Trophoblast cell (in vitro differentiated cells and primary cell): ENCODE measurements at regions not wholly inside any gene's neighbourhood (a gene's known extent, or its start where the extent isn't known, plus 50 kb on each side); places are given as distances from the start of the nearest gene placed in this dataset.

Source experiments
- DNase-seq, 2 donors: peaks; one replicate each; pipeline ENCODE4 v3.0.0-alpha.2; 2016
- H2AFZ ChIP-seq: 2 replicates; pipeline ENCODE4 v1.6.1; 2013; ENCODE audit warnings: low read length, moderate library complexity, mild to moderate bottlenecking; ENCODE audit not compliant: insufficient read depth, poor library complexity
- H2AK5ac ChIP-seq: 2 replicates; pipeline ENCODE4 v1.6.1; 2013; ENCODE audit warnings: mild to moderate bottlenecking, low read length
- H2BK120ac ChIP-seq: 2 replicates; pipeline ENCODE4 v1.6.1; 2013; ENCODE audit warnings: low read length, mild to moderate bottlenecking, moderate library complexity; ENCODE audit not compliant: insufficient read depth, poor library complexity
- H2BK12ac ChIP-seq: 2 replicates; pipeline ENCODE4 v1.6.1; 2013; ENCODE audit warnings: mild to moderate bottlenecking, low read length, moderate library complexity
- H2BK5ac ChIP-seq: 2 replicates; pipeline ENCODE4 v1.6.1; 2013; ENCODE audit warnings: low read length, low read depth, moderate library complexity, mild to moderate bottlenecking; ENCODE audit not compliant: poor library complexity
- H3K14ac ChIP-seq: 2 replicates; pipeline ENCODE4 v1.6.1; 2013; ENCODE audit warnings: mild to moderate bottlenecking, low read length
- H3K18ac ChIP-seq: 2 replicates; pipeline ENCODE4 v1.6.1; 2013; ENCODE audit warnings: mild to moderate bottlenecking, low read length
- H3K23ac ChIP-seq: 2 replicates; pipeline ENCODE4 v1.6.1; 2013; ENCODE audit warnings: low read length
- H3K27ac ChIP-seq: 2 replicates; pipeline ENCODE4 v1.5.1; 2013; ENCODE audit warnings: low read depth, mild to moderate bottlenecking, inconsistent platforms, low read length, moderate library complexity
- H3K27me3 ChIP-seq: 2 replicates; pipeline ENCODE4 v1.6.1; 2013; ENCODE audit warnings: inconsistent platforms, mild to moderate bottlenecking, low read length, moderate library complexity; ENCODE audit not compliant: insufficient read depth
- H3K36me3 ChIP-seq, 2 experiments: 1 replicate in 1 of 2; 2 replicates in 1 of 2; pipeline ENCODE4 v1.6.1; 2013; ENCODE audit warnings: low read length in 2 of 2, mild to moderate bottlenecking in 2 of 2, moderate library complexity in 1 of 2; ENCODE audit not compliant: insufficient read depth in 2 of 2, control insufficient read depth in 1 of 2
- H3K4ac ChIP-seq: 2 replicates; pipeline ENCODE4 v1.6.1; 2013; ENCODE audit warnings: low read depth, mild to moderate bottlenecking, low read length, moderate library complexity
- H3K4me1 ChIP-seq, 2 experiments: 1 replicate in 1 of 2; 2 replicates in 1 of 2; pipeline ENCODE4 v1.6.1; 2013; ENCODE audit warnings: low read length in 2 of 2, mild to moderate bottlenecking in 2 of 2, moderate library complexity in 1 of 2; ENCODE audit not compliant: insufficient read depth in 2 of 2, control insufficient read depth in 1 of 2
- H3K4me2 ChIP-seq: 2 replicates; pipeline ENCODE4 v1.6.1; 2013; ENCODE audit warnings: inconsistent platforms, mild to moderate bottlenecking, low read length, moderate library complexity
- H3K4me3 ChIP-seq: 2 replicates; pipeline ENCODE4 v1.5.1; 2013; ENCODE audit warnings: mild to moderate bottlenecking, low read depth, low read length, inconsistent platforms
- H3K79me1 ChIP-seq: one replicate; pipeline ENCODE4 v1.6.1; 2013; ENCODE audit warnings: low read length
- H3K79me2 ChIP-seq: 2 replicates; pipeline ENCODE4 v1.6.1; 2013; ENCODE audit warnings: low read length, mild to moderate bottlenecking; ENCODE audit not compliant: control insufficient read depth, insufficient read depth, poor library complexity
- H3K9ac ChIP-seq: 2 replicates; pipeline ENCODE4 v1.6.1; 2013; ENCODE audit warnings: mild to moderate bottlenecking, low read length
- H3K9me3 ChIP-seq: 2 replicates; pipeline ENCODE4 v1.6.1; 2013; ENCODE audit warnings: low read depth, mild to moderate bottlenecking, control low read depth, inconsistent platforms, low read length; ENCODE audit not compliant: insufficient read depth
- H4K12ac ChIP-seq: 2 replicates; pipeline ENCODE4 v1.6.1; 2013; ENCODE audit warnings: low read depth, mild to moderate bottlenecking, low read length, moderate library complexity
- H4K8ac ChIP-seq: 2 replicates; pipeline ENCODE4 v1.6.1; 2013; ENCODE audit warnings: low read depth, mild to moderate bottlenecking, low read length, moderate library complexity
- H4K91ac ChIP-seq: one replicate; pipeline ENCODE4 v1.6.1; 2013; ENCODE audit warnings: low read depth, mild to moderate bottlenecking, low read length, moderate library complexity
- WGBS: extraction: QIAGEN DNeasy Blood & Tissue Kit; methylation state at CpG from one replicate; pipeline ENCODE4 v1.1.7; 2013; ENCODE audit warnings: missing lambda C conversion rate; ENCODE audit not compliant: insufficient read length, insufficient coverage; ENCODE audit errors: extremely low coverage; 5-methylcytosine and 5-hydroxymethylcytosine counted together

- no peak overlapping the region for H4K12ac ChIP-seq
- no peak overlapping the region for H3K4ac ChIP-seq
- H4K91ac ChIP-seq, result no peak overlapping the region
- WGBS, result no CpG with 5 or more reads among the region's 2 CpGs
- no peaks in the 10 kb centered on the region for H3K79me1 ChIP-seq
- H2AK5ac ChIP-seq, result no peak overlapping the region
- no peak overlapping the region for H2BK5ac ChIP-seq
- no peaks in the 10 kb centered on the region for H3K36me3 ChIP-seq
- H2AFZ ChIP-seq, result no peak overlapping the region
- H3K23ac ChIP-seq, result no peak overlapping the region
- H4K8ac ChIP-seq, result no peak overlapping the region
- H3K27ac ChIP-seq, result no peak overlapping the region
- no peaks in the 10 kb centered on the region for H3K9me3 ChIP-seq
- no peak overlapping the region for H2BK12ac ChIP-seq
- no peak overlapping the region for H2BK120ac ChIP-seq
- H3K18ac ChIP-seq, result no peak overlapping the region
- H3K27me3 ChIP-seq, result no peaks in the 10 kb centered on the region
- no peaks in the 10 kb centered on the region for H3K79me2 ChIP-seq
- H3K4me3 ChIP-seq, result no peak overlapping the region
- no peak overlapping the region for H3K14ac ChIP-seq
- H3K4me2 ChIP-seq, result no peak overlapping the region
- no peak for DNase-seq
- no peak overlapping the region for H3K9ac ChIP-seq
- no peaks in the 10 kb centered on the region for H3K4me1 ChIP-seq
These were observed 237.9 kb upstream of the EDA2R start for GRCh38 chrX:66876776-66877175.

DNA sequence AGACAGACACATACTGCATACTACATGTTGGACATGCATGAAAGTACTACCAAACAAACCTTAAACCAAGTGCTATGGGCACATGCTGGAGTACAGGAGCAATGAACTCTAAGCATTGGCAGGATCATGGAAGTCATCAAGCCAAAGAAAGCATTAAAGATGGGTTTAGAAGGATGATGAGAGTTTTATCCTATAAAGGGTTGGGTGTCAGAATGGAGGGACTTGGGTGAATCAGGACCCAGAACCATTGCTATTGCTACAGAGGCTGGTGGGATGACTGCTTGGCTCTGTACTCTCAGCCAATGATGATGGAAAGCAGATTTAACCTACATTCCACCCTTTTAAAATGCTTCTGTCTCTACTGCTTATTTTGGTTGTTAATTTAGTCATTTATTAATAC lies 233.9 kb upstream of the EDA2R start:
- Histone ChIP-seq H3K23ac (no peak overlapping the region), H3K27me3 (no peaks in the 10 kb centered on the region), H4K12ac (no peak overlapping the region), H3K4me1 (no peaks in the 10 kb centered on the region), H2BK120ac (no peak overlapping the region), H3K4me2 (no peak overlapping the region), H3K79me1 (no peaks in the 10 kb centered on the region), H4K8ac (no peak overlapping the region), H3K14ac (no peak overlapping the region), H2BK5ac (no peak overlapping the region), H3K27ac (no peak overlapping the region), H3K79me2 (no peaks in the 10 kb centered on the region), H3K36me3 (no peaks in the 10 kb centered on the region), H3K4ac (no peak overlapping the region), H3K4me3 (no peak overlapping the region), H2AK5ac (no peak overlapping the region), H2AFZ (no peak overlapping the region), H4K91ac (no peak overlapping the region), H3K9me3 (no peaks in the 10 kb centered on the region), H3K18ac (no peak overlapping the region), H2BK12ac (no peak overlapping the region), H3K9ac (no peak overlapping the region)
- DNase-seq, result no peak

GRCh38 chrX:66863721-66864120 lies 224.8 kb upstream of the EDA2R start:
- Histone ChIP-seq H3K18ac (no peak overlapping the region), H2BK120ac (no peak overlapping the region), H3K14ac (no peak overlapping the region), H3K27me3 (no peaks in the 10 kb centered on the region), H4K91ac (no peak overlapping the region), H3K36me3 (no peaks in the 10 kb centered on the region), H2AK5ac (no peak overlapping the region), H4K12ac (no peak overlapping the region), H3K9ac (no peak overlapping the region), H3K79me1 (no peaks in the 10 kb centered on the region), H3K4ac (no peak overlapping the region), H3K79me2 (no peaks in the 10 kb centered on the region), H3K4me3 (no peak overlapping the region), H2BK12ac (no peak overlapping the region), H4K8ac (no peak overlapping the region), H3K23ac (no peak overlapping the region), H3K4me1 (no peaks in the 10 kb centered on the region), H2BK5ac (no peak overlapping the region), H2AFZ (no peak overlapping the region), H3K4me2 (no peak overlapping the region), H3K9me3 (no peaks in the 10 kb centered on the region), H3K27ac (no peak overlapping the region)
- no peak for DNase-seq
- WGBS, result no CpG with 5 or more reads among the region's 2 CpGs

DNA sequence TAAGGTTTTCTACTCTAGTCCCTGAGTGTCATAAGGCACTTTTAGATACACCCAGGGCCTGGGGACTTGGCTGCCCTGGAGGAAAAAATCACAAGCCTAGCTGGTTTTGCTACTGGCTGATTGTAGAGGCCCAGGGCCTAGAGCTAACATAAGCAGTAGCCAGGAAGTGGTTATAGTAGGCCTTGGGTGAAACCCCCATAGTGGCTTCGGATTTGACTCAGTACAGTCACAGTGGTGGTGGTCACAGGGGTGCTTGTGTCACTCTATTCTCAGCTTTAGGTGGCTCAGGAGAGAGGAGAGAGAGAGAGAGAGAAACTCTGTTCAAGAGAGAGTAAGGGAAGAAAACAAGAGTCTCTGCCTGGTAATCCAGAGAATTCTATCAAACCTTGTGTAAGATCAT lies 194.5 kb upstream of the EDA2R start:
- H3K4me2 ChIP-seq, result no peak overlapping the region
- H3K23ac ChIP-seq, result no peak overlapping the region
- H3K9me3 ChIP-seq, result peaks cover 2% of the 10 kb centered on the region
- no peak overlapping the region for H3K9ac ChIP-seq
- no peak overlapping the region for H3K4me3 ChIP-seq
- no peaks in the 10 kb centered on the region for H3K4me1 ChIP-seq
- H3K18ac ChIP-seq, result no peak overlapping the region
- H2BK120ac ChIP-seq, result no peak overlapping the region
- H3K79me1 ChIP-seq, result no peaks in the 10 kb centered on the region
- H4K12ac ChIP-seq, result no peak overlapping the region
- no peak overlapping the region for H2BK12ac ChIP-seq
- no peak overlapping the region for H3K4ac ChIP-seq
- no peak overlapping the region for H2AFZ ChIP-seq
- H2BK5ac ChIP-seq, result no peak overlapping the region
- no peaks in the 10 kb centered on the region for H3K27me3 ChIP-seq
- no peak for DNase-seq
- H3K79me2 ChIP-seq, result no peaks in the 10 kb centered on the region
- H4K8ac ChIP-seq, result no peak overlapping the region
- no peak overlapping the region for H4K91ac ChIP-seq
- WGBS, result no CpG with 5 or more reads among the region's 1 CpG
- no peaks in the 10 kb centered on the region for H3K36me3 ChIP-seq
- no peak overlapping the region for H2AK5ac ChIP-seq
- no peak overlapping the region for H3K14ac ChIP-seq
- H3K27ac ChIP-seq, result no peak overlapping the region

GRCh38 chrX:66815227-66815626 lies 176.3 kb upstream of the EDA2R start:
- no peaks in the 10 kb centered on the region for H3K79me2 ChIP-seq
- no CpG with 5 or more reads among the region's 1 CpG for WGBS
- no peak overlapping the region for H3K18ac ChIP-seq
- no peak overlapping the region for H3K27ac ChIP-seq
- no peak overlapping the region for H2BK120ac ChIP-seq
- H2BK5ac ChIP-seq, result no peak overlapping the region
- H3K4me2 ChIP-seq, result no peak overlapping the region
- no peaks in the 10 kb centered on the region for H3K4me1 ChIP-seq
- no peak overlapping the region for H3K9ac ChIP-seq
- no peak overlapping the region for H2AK5ac ChIP-seq
- H3K4ac ChIP-seq, result no peak overlapping the region
- H3K9me3 ChIP-seq, result no peaks in the 10 kb centered on the region
- no peak overlapping the region for H2BK12ac ChIP-seq
- H3K79me1 ChIP-seq, result no peaks in the 10 kb centered on the region
- H3K36me3 ChIP-seq, result no peaks in the 10 kb centered on the region
- no peak overlapping the region for H4K12ac ChIP-seq
- H4K8ac ChIP-seq, result no peak overlapping the region
- no peak overlapping the region for H4K91ac ChIP-seq
- no peak for DNase-seq
- no peak overlapping the region for H3K23ac ChIP-seq
- no peak overlapping the region for H3K4me3 ChIP-seq
- H3K27me3 ChIP-seq, result no peaks in the 10 kb centered on the region
- no peak overlapping the region for H2AFZ ChIP-seq
- H3K14ac ChIP-seq, result no peak overlapping the region
